ENCODE measurements at regions not wholly inside any gene's neighbourhood (a gene's known extent, or its start where the extent isn't known, plus 50 kb on each side); places are given as distances from the start of the nearest gene placed in this dataset.

DNA sequence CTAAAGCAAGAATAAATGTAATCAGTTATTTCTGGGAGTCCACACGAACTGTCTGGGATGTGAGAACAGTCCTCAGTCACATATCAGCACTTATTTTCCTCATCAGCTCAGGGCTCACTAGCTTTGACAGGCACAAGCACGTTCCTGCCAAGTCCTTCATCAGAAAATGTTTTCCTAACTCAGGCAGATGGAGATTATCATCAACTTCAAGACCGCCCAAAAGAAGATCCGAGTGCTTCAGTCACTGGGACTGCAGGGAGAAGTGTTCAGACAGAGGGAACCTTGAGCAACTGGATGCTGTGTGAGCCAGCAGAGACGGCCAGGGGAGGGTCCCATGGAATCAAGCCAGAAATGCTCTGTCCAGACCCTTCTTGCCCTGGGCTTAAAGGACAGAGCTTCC, 189.4 kb downstream of the NXNL2 start:
- TF ChIP-seq EP300 (IDR thresholded peaks at IDR 0.05; ENCODE audit: low read depth) = no peak
- no peak for TF ChIP-seq POLR2AphosphoS5 (IDR thresholded peaks at IDR 0.05)
- TF ChIP-seq POLR2A (IDR thresholded peaks at IDR 0.05) = no peak
- TF ChIP-seq CTCF (IDR thresholded peaks at IDR 0.05) = no peak
- 32 to 51% methylated on average over 3 to 5 of the region's 5 CpGs for WGBS, 2 donors (ENCODE audit: low coverage in 1 of 2)
- Histone ChIP-seq H3K36me3 (no peaks in the 10 kb centered on the region), H3K27me3 (no peaks in the 10 kb centered on the region), H3K4me1 (no peaks in the 10 kb centered on the region), H3K9me3 (no peaks in the 10 kb centered on the region), H3K27ac (no peak overlapping the region), H3K4me3 (no peak overlapping the region)
- in situ Hi-C loops (cut with MboI; ENCODE audit: low pct_ligation_motif_present in 1 of 4, low pct_unique_long_range_greater_than_20kb in 1 of 4, low sequenced_read_pairs in 3 of 4) (no loop called here), intact Hi-C loops (cut with DNase I; ENCODE audit: low total_unique reads) (no loop called here)
- DNase-seq = no peak

GRCh38 chr9:88725300-88726019, 190.5 kb downstream of the NXNL2 start:
- DNase-seq = no peak
- in situ Hi-C loops (cut with MboI; ENCODE audit: low pct_ligation_motif_present in 1 of 4, low pct_unique_long_range_greater_than_20kb in 1 of 4, low sequenced_read_pairs in 3 of 4) = no loop called here
- intact Hi-C loops (cut with DNase I; ENCODE audit: low total_unique reads) = no loop called here
- Histone ChIP-seq H3K36me3 (no peaks in the 10 kb centered on the region), H3K4me1 (no peaks in the 10 kb centered on the region), H3K4me3 (no peak overlapping the region), H3K27ac (no peak overlapping the region), H3K9me3 (no peaks in the 10 kb centered on the region), H3K27me3 (no peaks in the 10 kb centered on the region)
- 77% methylated on average over 3 of the region's 3 CpGs; no CpG with 5 or more reads in 1 of the 2 donors for WGBS, 2 donors (ENCODE audit: low coverage in 1 of 2)
- TF ChIP-seq CTCF (IDR thresholded peaks at IDR 0.05) (no peak), POLR2AphosphoS5 (IDR thresholded peaks at IDR 0.05) (no peak), EP300 (IDR thresholded peaks at IDR 0.05; ENCODE audit: low read depth) (no peak), POLR2A (IDR thresholded peaks at IDR 0.05) (no peak)

- Histone ChIP-seq H3K9me3 (no peaks in the 10 kb centered on the region), H3K4me1 (no peaks in the 10 kb centered on the region), H3K36me3 (no peaks in the 10 kb centered on the region), H3K27ac (no peak overlapping the region), H3K4me3 (no peak overlapping the region), H3K27me3 (no peaks in the 10 kb centered on the region)
- no peak for TF ChIP-seq POLR2A (IDR thresholded peaks at IDR 0.05)
- TF ChIP-seq POLR2AphosphoS5 (IDR thresholded peaks at IDR 0.05) = no peak
- no peak for TF ChIP-seq CTCF (IDR thresholded peaks at IDR 0.05)
- TF ChIP-seq EP300 (IDR thresholded peaks at IDR 0.05; ENCODE audit: low read depth) = no peak
- 85 to 87% methylated on average over 2 of the region's 2 CpGs for whole genome bisulfite sequencing, 2 donors (ENCODE audit: low coverage in 1 of 2)
- intact Hi-C loops (cut with DNase I; ENCODE audit: low total_unique reads) = no loop called here
- in situ Hi-C loops (cut with MboI; ENCODE audit: low pct_ligation_motif_present in 1 of 4, low pct_unique_long_range_greater_than_20kb in 1 of 4, low sequenced_read_pairs in 3 of 4) = no loop called here
- no peak for DNase-seq
These were observed 191.8 kb downstream of the NXNL2 start for GRCh38 chr9:88726803-88727202.

DNA sequence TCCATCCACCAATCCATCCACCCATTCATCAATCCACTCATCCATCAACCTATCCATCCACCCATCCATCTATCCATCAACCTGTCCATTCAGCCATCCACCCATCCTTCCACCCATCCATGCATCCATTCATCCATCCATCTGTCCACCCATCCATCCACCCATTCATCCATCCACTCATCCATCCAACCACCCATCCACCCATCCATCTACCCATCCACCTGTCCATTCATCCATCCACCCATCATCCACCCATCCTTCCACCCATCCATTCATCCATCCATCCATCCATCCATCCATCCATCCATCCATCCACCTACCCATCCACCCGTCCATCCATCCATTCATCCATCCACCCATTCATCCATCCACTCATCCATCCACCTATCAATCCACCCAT, 195.8 kb downstream of the NXNL2 start:
- H3K27ac ChIP-seq = no peak overlapping the region
- 57 to 77% methylated on average over 1 of the region's 1 CpG for WGBS, 2 donors (ENCODE audit: low coverage in 1 of 2)
- DNase-seq = no peak
- in situ Hi-C loops (cut with MboI; ENCODE audit: low pct_ligation_motif_present in 1 of 4, low pct_unique_long_range_greater_than_20kb in 1 of 4, low sequenced_read_pairs in 3 of 4) (no loop called here), intact Hi-C loops (cut with DNase I; ENCODE audit: low total_unique reads) (no loop called here)
- no peak for TF ChIP-seq EP300 (IDR thresholded peaks at IDR 0.05; ENCODE audit: low read depth)
- TF ChIP-seq CTCF (IDR thresholded peaks at IDR 0.05) = no peak
- no peak for TF ChIP-seq POLR2A (IDR thresholded peaks at IDR 0.05)
- TF ChIP-seq POLR2AphosphoS5 (IDR thresholded peaks at IDR 0.05) = no peak
- H3K27me3 ChIP-seq = no peaks in the 10 kb centered on the region
- H3K4me3 ChIP-seq = no peak overlapping the region
- no peaks in the 10 kb centered on the region for H3K36me3 ChIP-seq
- H3K4me1 ChIP-seq = no peaks in the 10 kb centered on the region
- H3K9me3 ChIP-seq = no peaks in the 10 kb centered on the region

All from transverse colon (tissue), 4 donors.